Chondrocyte (in vitro differentiated cells): ENCODE measurements at regions not wholly inside any gene's neighbourhood (a gene's known extent, or its start where the extent isn't known, plus 50 kb on each side); places are given as distances from the start of the nearest gene placed in this dataset.

Experiments
- DNase-seq: peaks from one replicate; pipeline ENCODE4 v3.0.0; 2021; ENCODE audit warnings: mixed read lengths, low spot score
- H3K27ac Mint-ChIP-seq: one replicate; pipeline ENCODE4 v1.8.0; 2021; ENCODE audit warnings: mild to moderate bottlenecking, moderate library complexity, mixed read lengths; ENCODE audit not compliant: unreplicated experiment
- H3K27me3 Mint-ChIP-seq: 2 replicates; pipeline ENCODE4 v1.8.0; 2021; ENCODE audit warnings: low read depth, mixed read lengths
- H3K36me3 Mint-ChIP-seq: 2 replicates; pipeline ENCODE4 v1.8.0; 2021; ENCODE audit warnings: low read depth, mixed read lengths
- H3K4me1 Mint-ChIP-seq: 2 replicates; pipeline ENCODE4 v1.8.0; 2021; ENCODE audit warnings: low read depth, mild to moderate bottlenecking, mixed read lengths
- H3K4me3 Mint-ChIP-seq: one replicate; pipeline ENCODE4 v1.8.0; 2021; ENCODE audit warnings: mild to moderate bottlenecking, moderate library complexity, mixed read lengths; ENCODE audit not compliant: unreplicated experiment
- H3K9me3 Mint-ChIP-seq: 2 replicates; pipeline ENCODE4 v1.8.0; 2021; ENCODE audit warnings: low read depth, mixed read lengths
- CTCF ChIP-seq: fragments of 200-600 bp; sonication (generic); IDR thresholded peaks from 2 replicates; pipeline ENCODE4 v1.5.0; 2021; ENCODE audit warnings: antibody characterized with exemption, mild to moderate bottlenecking, moderate library complexity

GRCh38 chr10:43001427-43001795, 75.5 kb upstream of the RET start:
- Mint-ChIP-seq H3K9me3 (no peaks in the 10 kb centered on the region), H3K4me3 (no peak overlapping the region), H3K4me1 (no peaks in the 10 kb centered on the region), H3K27ac (no peak overlapping the region), H3K36me3 (no peaks in the 10 kb centered on the region), H3K27me3 (peaks cover 6% of the 10 kb centered on the region)
- TF ChIP-seq CTCF = no peak
- DNase-seq = no peak

- no peak for DNase-seq
- Mint-ChIP-seq H3K27me3 (peaks cover 6% of the 10 kb centered on the region), H3K4me1 (no peaks in the 10 kb centered on the region), H3K27ac (no peak overlapping the region), H3K36me3 (no peaks in the 10 kb centered on the region), H3K9me3 (no peaks in the 10 kb centered on the region), H3K4me3 (no peak overlapping the region)
- no peak for TF ChIP-seq CTCF
These were observed 74.3 kb upstream of the RET start for GRCh38 chr10:43002596-43002995.

- H3K4me3 Mint-ChIP-seq = no peak overlapping the region
- H3K9me3 Mint-ChIP-seq = peaks cover 9% of the 10 kb centered on the region
- H3K4me1 Mint-ChIP-seq = no peaks in the 10 kb centered on the region
- no peaks in the 10 kb centered on the region for H3K36me3 Mint-ChIP-seq
- peaks cover 4% of the 10 kb centered on the region for H3K27me3 Mint-ChIP-seq
- H3K27ac Mint-ChIP-seq = no peak overlapping the region
- no peak for DNase-seq
- TF ChIP-seq CTCF = no peak
These were observed 70.4 kb upstream of the RET start for GRCh38 chr10:43006490-43006889.

- peaks cover 4% of the 10 kb centered on the region for H3K36me3 Mint-ChIP-seq
These were observed 64.3 kb upstream of the RET start for GRCh38 chr10:43012578-43012977.

GRCh38 chr10:43013065-43013464, 63.8 kb upstream of the RET start:
- no peak for DNase-seq
- Mint-ChIP-seq H3K4me3 (no peak overlapping the region), H3K27ac (no peak overlapping the region), H3K4me1 (no peaks in the 10 kb centered on the region), H3K36me3 (peaks cover 4% of the 10 kb centered on the region), H3K27me3 (peaks cover 10% of the 10 kb centered on the region), H3K9me3 (peaks cover 19% of the 10 kb centered on the region)
- TF ChIP-seq CTCF = no peak

More at GRCh38 chr10:43012578-43012977, 64.3 kb upstream of the RET start:
- Mint-ChIP-seq H3K4me3 (no peak overlapping the region), H3K4me1 (no peaks in the 10 kb centered on the region), H3K27ac (no peak overlapping the region), H3K9me3 (peaks cover 20% of the 10 kb centered on the region), H3K27me3 (peaks cover 6% of the 10 kb centered on the region)
- no peak for TF ChIP-seq CTCF
- no peak for DNase-seq
